GM12874 (cell line): ENCODE measurements at regions not wholly inside any gene's neighbourhood (a gene's known extent, or its start where the extent isn't known, plus 50 kb on each side); places are given as distances from the start of the nearest gene placed in this dataset.

ENCODE experiments used
- TF ChIP-seq, protein P1 (sequence below): IDR thresholded peaks from 2 replicates; pipeline ENCODE4 v1.5.1; 2011; ENCODE audit warnings: low read depth, mild to moderate bottlenecking, control low read depth, low read length, moderate library complexity; ENCODE audit not compliant: insufficient read depth

DNA sequence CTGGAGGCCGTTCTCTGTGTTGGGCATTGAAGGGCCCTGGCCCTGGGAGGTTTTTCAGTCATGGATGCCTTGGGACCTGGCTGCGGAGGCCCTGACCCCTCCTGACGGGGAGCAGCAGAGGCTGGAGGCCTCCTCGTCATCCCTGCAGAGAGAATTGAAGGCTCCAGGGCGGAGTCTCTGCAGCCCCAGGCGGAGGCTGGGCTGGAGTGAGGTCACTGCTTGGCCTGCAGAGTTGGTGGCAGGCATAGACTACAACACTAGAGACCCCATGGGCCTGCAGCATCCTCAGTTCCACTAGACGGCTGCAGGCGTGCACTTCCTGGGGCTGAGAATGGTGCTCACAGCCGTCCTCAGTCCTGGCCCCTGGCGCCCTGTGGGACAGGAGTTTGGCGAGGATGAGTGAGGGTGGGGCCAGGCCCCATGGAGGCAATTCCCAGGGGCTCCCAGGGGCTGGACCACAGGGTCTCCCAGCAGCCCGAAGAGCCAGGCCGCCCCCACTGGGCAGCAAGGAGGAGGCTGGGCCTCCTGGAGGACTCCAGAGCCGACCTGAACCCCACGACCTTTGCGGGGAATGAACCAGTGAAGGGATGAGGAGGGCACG, 1194.9 kb downstream of the BRD1 start:
- TF ChIP-seq, protein P1, sequence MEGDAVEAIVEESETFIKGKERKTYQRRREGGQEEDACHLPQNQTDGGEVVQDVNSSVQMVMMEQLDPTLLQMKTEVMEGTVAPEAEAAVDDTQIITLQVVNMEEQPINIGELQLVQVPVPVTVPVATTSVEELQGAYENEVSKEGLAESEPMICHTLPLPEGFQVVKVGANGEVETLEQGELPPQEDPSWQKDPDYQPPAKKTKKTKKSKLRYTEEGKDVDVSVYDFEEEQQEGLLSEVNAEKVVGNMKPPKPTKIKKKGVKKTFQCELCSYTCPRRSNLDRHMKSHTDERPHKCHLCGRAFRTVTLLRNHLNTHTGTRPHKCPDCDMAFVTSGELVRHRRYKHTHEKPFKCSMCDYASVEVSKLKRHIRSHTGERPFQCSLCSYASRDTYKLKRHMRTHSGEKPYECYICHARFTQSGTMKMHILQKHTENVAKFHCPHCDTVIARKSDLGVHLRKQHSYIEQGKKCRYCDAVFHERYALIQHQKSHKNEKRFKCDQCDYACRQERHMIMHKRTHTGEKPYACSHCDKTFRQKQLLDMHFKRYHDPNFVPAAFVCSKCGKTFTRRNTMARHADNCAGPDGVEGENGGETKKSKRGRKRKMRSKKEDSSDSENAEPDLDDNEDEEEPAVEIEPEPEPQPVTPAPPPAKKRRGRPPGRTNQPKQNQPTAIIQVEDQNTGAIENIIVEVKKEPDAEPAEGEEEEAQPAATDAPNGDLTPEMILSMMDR: no peak

DNA sequence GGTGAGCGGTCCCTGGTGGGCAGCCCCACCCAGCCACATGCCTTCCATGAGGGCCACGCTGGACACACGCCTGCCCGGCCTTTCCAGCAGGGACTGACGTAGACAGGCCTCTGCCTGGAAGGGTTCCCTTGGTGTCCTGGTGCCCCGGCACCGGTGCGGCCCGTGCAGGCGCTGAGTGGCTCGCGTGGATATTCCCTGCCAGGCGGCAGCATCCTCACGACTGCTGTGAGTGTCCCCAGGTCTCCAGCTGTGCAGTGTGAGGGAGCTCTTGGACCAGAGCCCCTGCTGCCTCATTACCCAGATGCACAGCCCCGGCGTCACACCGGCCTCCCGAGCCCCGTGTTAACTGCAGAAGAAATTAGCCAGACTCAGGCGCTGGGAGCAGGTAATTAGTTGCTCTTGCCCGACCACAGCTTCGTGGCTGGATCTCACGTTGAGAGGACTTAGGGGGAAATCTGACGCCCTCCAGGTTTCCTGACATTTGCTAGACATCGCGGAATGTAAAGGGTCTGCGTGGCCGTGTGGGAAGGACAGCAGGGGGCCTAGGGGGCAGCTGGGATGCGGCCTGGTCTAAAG, 1196.3 kb downstream of the BRD1 start:
- TF ChIP-seq, protein P1: no peak

- TF ChIP-seq, protein P1: no peak
These were observed 1196.8 kb downstream of the BRD1 start for GRCh38 chr22:48630848-48631247.

GRCh38 chr22:48630433-48630754, 1197.3 kb downstream of the BRD1 start:
- TF ChIP-seq, protein P1: no peak

GRCh38 chr22:48629631-48630432, 1197.8 kb downstream of the BRD1 start:
- TF ChIP-seq, protein P1: no peak

GRCh38 chr22:48628891-48629543, 1198.7 kb downstream of the BRD1 start:
- TF ChIP-seq, protein P1: no peak

DNA sequence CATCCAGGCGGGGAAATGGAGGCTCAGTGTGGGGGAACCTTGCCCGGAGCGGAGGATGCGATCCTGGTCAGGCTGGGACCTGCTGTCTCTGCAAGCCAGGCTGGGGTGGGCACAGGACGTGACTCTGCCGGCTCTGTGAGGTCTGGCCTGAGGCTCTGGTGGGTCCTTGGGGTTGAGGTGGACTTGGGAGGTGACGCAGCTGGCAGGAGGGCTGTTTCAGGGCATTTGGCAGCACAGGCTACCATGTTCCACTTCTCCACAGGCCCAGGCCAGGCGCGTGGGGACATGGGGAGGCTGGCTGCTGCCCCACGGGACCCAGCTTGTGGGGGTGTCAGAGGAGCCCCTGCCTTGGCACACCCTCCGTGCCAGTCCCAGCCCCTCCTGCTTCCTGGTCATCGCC, 1199.7 kb downstream of the BRD1 start:
- TF ChIP-seq, protein P1: no peak
